GM19043 (cell line): ENCODE measurements at regions not wholly inside any gene's neighbourhood (a gene's known extent, or its start where the extent isn't known, plus 50 kb on each side); places are given as distances from the start of the nearest gene placed in this dataset.
"Not testable (repeated sequence)": the region's sequence is repeated elsewhere in the genome, so short reads cannot be mapped to it uniquely, and the experiment has no call there.

Experiments
- ATAC-seq: cut with Tn5 transposase; IDR thresholded peaks from one replicate; pipeline ENCODE4 v1.9.1; 2021; ENCODE audit warnings: low read depth; ENCODE audit not compliant: unreplicated experiment

- ATAC-seq = not testable (repeated sequence)
Measured at GRCh38 chr4:20003836-20004558, 247.7 kb upstream of the SLIT2 start.

GRCh38 chr4:19999775-20000414, 251.8 kb upstream of the SLIT2 start:
- ATAC-seq = no peak

- no peak for ATAC-seq
Measured at GRCh38 chr4:19999276-19999675, 252.4 kb upstream of the SLIT2 start.

- ATAC-seq = no peak
Measured at GRCh38 chr4:19993242-19993641, 258.5 kb upstream of the SLIT2 start.

GRCh38 chr4:19992471-19993093, 259.1 kb upstream of the SLIT2 start:
- ATAC-seq = no peak

- no peak for ATAC-seq
Measured at GRCh38 chr4:19987746-19988145, 264.0 kb upstream of the SLIT2 start.

- no peak for ATAC-seq
Measured at GRCh38 chr4:19983072-19983471, 268.6 kb upstream of the SLIT2 start.

- ATAC-seq = no peak
Measured at GRCh38 chr4:19982556-19982955, 269.1 kb upstream of the SLIT2 start.

- no peak for ATAC-seq
Measured at GRCh38 chr4:19971829-19972228, 279.9 kb upstream of the SLIT2 start.

- ATAC-seq = no peak
Measured at GRCh38 chr4:19969492-19969891, 282.2 kb upstream of the SLIT2 start.

- ATAC-seq = no peak
Measured at GRCh38 chr4:19961091-19961490, 290.6 kb upstream of the SLIT2 start.

GRCh38 chr4:19958848-19959247, 292.9 kb upstream of the SLIT2 start:
- ATAC-seq = no peak

- ATAC-seq = no peak
Measured at GRCh38 chr4:19947349-19947748, 304.4 kb upstream of the SLIT2 start.

GRCh38 chr4:19945979-19946380, 305.7 kb upstream of the SLIT2 start:
- ATAC-seq = no peak

- ATAC-seq = no peak
Measured at GRCh38 chr4:19945501-19945900, 306.2 kb upstream of the SLIT2 start.

- no peak for ATAC-seq
Measured at GRCh38 chr4:19944806-19945205, 306.9 kb upstream of the SLIT2 start.

- no peak for ATAC-seq
Measured at GRCh38 chr4:19944251-19944650, 307.5 kb upstream of the SLIT2 start.

GRCh38 chr4:19941434-19941833, 310.3 kb upstream of the SLIT2 start:
- no peak for ATAC-seq

- ATAC-seq = no peak
Measured at GRCh38 chr4:19940861-19941260, 310.8 kb upstream of the SLIT2 start.

- ATAC-seq = no peak
Measured at GRCh38 chr4:19936476-19936875, 315.2 kb upstream of the SLIT2 start.

GRCh38 chr4:19930742-19931141, 321.0 kb upstream of the SLIT2 start:
- ATAC-seq = no peak

- ATAC-seq = no peak
Measured at GRCh38 chr4:19927381-19927780, 324.3 kb upstream of the SLIT2 start.
